Kidney epithelial cell (primary cell): ENCODE measurements at regions not wholly inside any gene's neighbourhood (a gene's known extent, or its start where the extent isn't known, plus 50 kb on each side); places are given as distances from the start of the nearest gene placed in this dataset.
"Not testable (repeated sequence)": the region's sequence is repeated elsewhere in the genome, so short reads cannot be mapped to it uniquely, and the experiment has no call there.

Experiments
- DNase-seq: peaks from one replicate; pipeline ENCODE4 v3.0.0-alpha.2; 2010; ENCODE audit warnings: low read depth
- H3K27me3 ChIP-seq: 2 replicates; pipeline ENCODE4 v1.6.0; 2011; ENCODE audit warnings: low read length; ENCODE audit not compliant: control insufficient read depth, insufficient read depth
- H3K36me3 ChIP-seq: 2 replicates; pipeline ENCODE4 v1.5.1; 2011; ENCODE audit warnings: low read length; ENCODE audit not compliant: control insufficient read depth, insufficient read depth
- H3K4me3 ChIP-seq: 2 replicates; pipeline ENCODE4 v1.5.1; 2011; ENCODE audit warnings: low read depth, mild to moderate bottlenecking, control low read depth, low read length
- CTCF ChIP-seq: IDR thresholded peaks from 2 replicates; pipeline ENCODE4 v1.5.1; 2011; ENCODE audit warnings: mild to moderate bottlenecking, moderate library complexity, low read length, control low read depth, inconsistent platforms; ENCODE audit not compliant: insufficient read depth, poor library complexity, severe bottlenecking

GRCh38 chr17:33954597-33954996, 300.5 kb upstream of the CCL2 start:
- H3K27me3 ChIP-seq, result no peaks in the 10 kb centered on the region
- TF ChIP-seq CTCF, result no peak
- no peak overlapping the region for H3K4me3 ChIP-seq
- H3K36me3 ChIP-seq, result no peaks in the 10 kb centered on the region
- DNase-seq, result no peak

- DNase-seq, result no peak
- H3K36me3 ChIP-seq, result no peaks in the 10 kb centered on the region
- no peaks in the 10 kb centered on the region for H3K27me3 ChIP-seq
- H3K4me3 ChIP-seq, result no peak overlapping the region
- TF ChIP-seq CTCF, result no peak
Measured at GRCh38 chr17:33955461-33955860, 299.6 kb upstream of the CCL2 start.

GRCh38 chr17:33959098-33959497, 296.0 kb upstream of the CCL2 start:
- H3K36me3 ChIP-seq, DNase-seq, H3K4me3 ChIP-seq, H3K27me3 ChIP-seq: not testable (repeated sequence)

GRCh38 chr17:33962857-33963655, 292.0 kb upstream of the CCL2 start:
- Histone ChIP-seq H3K4me3 (no peak overlapping the region), H3K27me3 (no peaks in the 10 kb centered on the region), H3K36me3 (no peaks in the 10 kb centered on the region)
- TF ChIP-seq CTCF, result no peak
- no peak for DNase-seq

- DNase-seq, result no peak
- Histone ChIP-seq H3K4me3 (no peak overlapping the region), H3K36me3 (no peaks in the 10 kb centered on the region), H3K27me3 (no peaks in the 10 kb centered on the region)
- TF ChIP-seq CTCF, result no peak
Measured at GRCh38 chr17:33964344-33964979, 290.6 kb upstream of the CCL2 start.

GRCh38 chr17:33966410-33967059, 288.6 kb upstream of the CCL2 start:
- H3K27me3 ChIP-seq, result no peaks in the 10 kb centered on the region
- no peak overlapping the region for H3K4me3 ChIP-seq
- no peaks in the 10 kb centered on the region for H3K36me3 ChIP-seq
- no peak for TF ChIP-seq CTCF
- DNase-seq, result no peak
